ENCODE measurements at regions not wholly inside any gene's neighbourhood (a gene's known extent, or its start where the extent isn't known, plus 50 kb on each side); places are given as distances from the start of the nearest gene placed in this dataset.

DNA sequence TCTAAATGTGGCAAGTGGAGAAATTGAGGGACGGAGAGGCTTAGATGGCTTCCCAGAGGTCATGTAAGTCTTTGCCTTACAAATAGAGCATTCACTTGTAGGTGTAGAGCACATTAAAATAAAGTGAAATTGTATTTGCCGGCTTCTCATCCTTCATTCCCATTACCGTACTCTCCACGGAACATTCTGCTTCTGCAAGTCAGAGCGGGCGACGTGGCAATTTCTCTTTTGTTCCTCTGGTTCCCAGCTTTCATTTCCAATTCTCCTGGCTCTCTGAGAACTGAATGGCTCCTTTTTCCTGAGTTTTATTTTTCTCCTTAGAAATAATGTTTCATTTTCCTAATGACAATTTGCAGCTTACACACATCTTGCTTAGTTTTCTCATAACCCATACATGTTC is 51.3 kb upstream of the PFKP start:
- no peak for DNase-seq (ENCODE audit: low read depth, low spot score)
- H3K9ac ChIP-seq (ENCODE audit: insufficient read length, low read depth), result no peak overlapping the region
- H3K4me3 ChIP-seq (ENCODE audit: insufficient read length, low read depth), result no peak overlapping the region
- no peaks in the 10 kb centered on the region for H3K27me3 ChIP-seq (ENCODE audit: insufficient read depth, insufficient read length)
- H3K36me3 ChIP-seq (ENCODE audit: insufficient read depth, insufficient read length, low read length), result no peaks in the 10 kb centered on the region
- H3K9me3 ChIP-seq (ENCODE audit: insufficient read depth, low read length), result no peaks in the 10 kb centered on the region
- no peaks in the 10 kb centered on the region for H3K4me1 ChIP-seq (ENCODE audit: insufficient read depth, insufficient read length)
- no peak for TF ChIP-seq SUZ12 (IDR thresholded peaks at IDR 0.05; ENCODE audit: extremely low read depth, insufficient read depth, insufficient read length)
- no peak for TF ChIP-seq ZNF274 (IDR thresholded peaks at IDR 0.05; ENCODE audit: low read depth, low read length)
- TF ChIP-seq YY1 (IDR thresholded peaks at IDR 0.05; ENCODE audit: insufficient read depth, insufficient read length), result no peak

GRCh38 chr10:3014968-3015367 is 52.4 kb upstream of the PFKP start:
- H3K9me3 ChIP-seq (ENCODE audit: insufficient read depth, low read length), result no peaks in the 10 kb centered on the region
- no peak overlapping the region for H3K4me3 ChIP-seq (ENCODE audit: insufficient read length, low read depth)
- no peak for DNase-seq (ENCODE audit: low read depth, low spot score)
- no peak for TF ChIP-seq YY1 (IDR thresholded peaks at IDR 0.05; ENCODE audit: insufficient read depth, insufficient read length)
- H3K27me3 ChIP-seq (ENCODE audit: insufficient read depth, insufficient read length), result no peaks in the 10 kb centered on the region
- no peaks in the 10 kb centered on the region for H3K36me3 ChIP-seq (ENCODE audit: insufficient read depth, insufficient read length, low read length)
- H3K4me1 ChIP-seq (ENCODE audit: insufficient read depth, insufficient read length), result no peaks in the 10 kb centered on the region
- no peak overlapping the region for H3K9ac ChIP-seq (ENCODE audit: insufficient read length, low read depth)

DNA sequence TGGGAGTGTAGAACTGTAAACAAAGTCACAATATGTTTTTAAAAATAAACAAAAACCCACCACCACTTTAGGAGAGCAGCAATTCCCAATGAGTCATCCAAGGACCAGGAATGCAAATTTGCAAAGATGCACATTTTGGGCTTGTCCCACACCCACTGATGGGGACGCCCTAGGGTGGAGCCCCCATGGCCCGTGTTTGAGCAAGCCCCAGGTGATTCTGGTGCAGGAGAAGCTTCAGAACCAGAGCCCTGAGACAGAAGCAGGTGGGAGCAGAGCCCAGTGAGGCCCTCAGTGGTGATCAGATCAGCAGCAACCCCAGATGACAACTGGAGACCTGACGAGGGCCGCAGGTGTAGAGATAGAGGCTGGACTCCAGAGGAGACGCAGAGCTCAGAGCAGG is 55.1 kb upstream of the PFKP start:
- DNase-seq (ENCODE audit: low read depth, low spot score), result no peak
- Histone ChIP-seq H3K27me3 (ENCODE audit: insufficient read depth, insufficient read length) (no peaks in the 10 kb centered on the region), H3K4me3 (ENCODE audit: insufficient read length, low read depth) (no peak overlapping the region), H3K4me1 (ENCODE audit: insufficient read depth, insufficient read length) (no peaks in the 10 kb centered on the region), H3K36me3 (ENCODE audit: insufficient read depth, insufficient read length, low read length) (no peaks in the 10 kb centered on the region), H3K9me3 (ENCODE audit: insufficient read depth, low read length) (no peaks in the 10 kb centered on the region), H3K9ac (ENCODE audit: insufficient read length, low read depth) (no peak overlapping the region)
- no peak for TF ChIP-seq YY1 (IDR thresholded peaks at IDR 0.05; ENCODE audit: insufficient read depth, insufficient read length)
- TF ChIP-seq ZNF274 (IDR thresholded peaks at IDR 0.05; ENCODE audit: low read depth, low read length), result no peak
- no peak for TF ChIP-seq SUZ12 (IDR thresholded peaks at IDR 0.05; ENCODE audit: extremely low read depth, insufficient read depth, insufficient read length)

DNA sequence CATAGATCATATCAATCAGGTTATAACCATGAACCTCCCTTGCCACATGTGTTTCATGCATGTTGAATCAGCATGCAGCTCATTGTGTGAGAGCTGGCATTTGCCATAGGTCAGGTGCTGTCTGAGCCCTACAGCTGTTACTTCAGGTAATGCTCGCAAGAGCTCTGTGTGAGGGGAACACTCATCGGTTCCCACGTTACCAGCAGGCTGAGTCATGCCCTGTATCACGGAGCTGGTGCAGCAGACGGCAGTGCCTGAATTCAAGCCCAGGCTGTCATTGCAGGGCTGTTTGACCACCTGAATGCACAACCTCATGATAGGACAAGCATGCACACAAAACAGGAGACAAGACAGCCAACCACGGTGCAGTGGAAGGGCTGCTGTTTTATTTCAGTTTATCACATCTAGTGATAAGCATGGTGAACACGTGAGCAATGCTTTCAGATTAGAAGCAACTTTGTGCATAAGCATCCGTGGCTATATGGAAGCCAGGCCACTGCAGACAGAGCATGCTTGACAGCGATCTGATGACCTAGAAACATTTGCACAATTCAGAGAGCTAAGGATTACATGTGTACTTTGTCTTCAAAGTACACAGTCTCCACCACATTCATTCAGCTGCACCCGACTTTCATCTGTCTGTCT is 56.4 kb upstream of the PFKP start:
- Histone ChIP-seq H3K4me3 (ENCODE audit: insufficient read length, low read depth) (no peak overlapping the region), H3K36me3 (ENCODE audit: insufficient read depth, insufficient read length, low read length) (no peaks in the 10 kb centered on the region), H3K9me3 (ENCODE audit: insufficient read depth, low read length) (no peaks in the 10 kb centered on the region), H3K4me1 (ENCODE audit: insufficient read depth, insufficient read length) (no peaks in the 10 kb centered on the region), H3K9ac (ENCODE audit: insufficient read length, low read depth) (no peak overlapping the region), H3K27me3 (ENCODE audit: insufficient read depth, insufficient read length) (no peaks in the 10 kb centered on the region)
- DNase-seq (ENCODE audit: low read depth, low spot score), result no peak
- TF ChIP-seq ZNF274 (IDR thresholded peaks at IDR 0.05; ENCODE audit: low read depth, low read length), result no peak
- TF ChIP-seq SUZ12 (IDR thresholded peaks at IDR 0.05; ENCODE audit: extremely low read depth, insufficient read depth, insufficient read length), result no peak
- TF ChIP-seq YY1 (IDR thresholded peaks at IDR 0.05; ENCODE audit: insufficient read depth, insufficient read length), result no peak

DNA sequence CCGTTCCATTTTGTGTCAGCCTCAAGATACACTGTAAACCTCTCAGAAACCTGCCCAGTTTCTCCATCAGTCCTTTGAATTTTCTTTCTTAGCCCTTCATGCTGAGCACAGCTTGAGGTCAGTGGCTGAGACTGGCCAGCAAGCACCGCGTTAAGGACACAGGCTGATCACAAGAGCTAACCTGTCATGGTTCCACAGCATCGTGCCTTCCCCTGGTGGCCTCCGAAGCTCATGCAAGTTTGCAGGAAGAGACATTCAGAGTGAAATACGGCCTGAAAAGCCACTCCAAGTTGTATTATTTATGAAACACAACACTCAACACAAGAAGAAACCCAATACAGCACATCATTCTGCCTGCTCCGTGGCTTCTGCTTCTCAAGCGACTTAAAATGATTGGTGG is 57.0 kb upstream of the PFKP start:
- H3K9ac ChIP-seq (ENCODE audit: insufficient read length, low read depth), result no peak overlapping the region
- no peak for DNase-seq (ENCODE audit: low read depth, low spot score)
- H3K9me3 ChIP-seq (ENCODE audit: insufficient read depth, low read length), result no peaks in the 10 kb centered on the region
- no peaks in the 10 kb centered on the region for H3K36me3 ChIP-seq (ENCODE audit: insufficient read depth, insufficient read length, low read length)
- TF ChIP-seq YY1 (IDR thresholded peaks at IDR 0.05; ENCODE audit: insufficient read depth, insufficient read length) (no peak), ZNF274 (IDR thresholded peaks at IDR 0.05; ENCODE audit: low read depth, low read length) (no peak), SUZ12 (IDR thresholded peaks at IDR 0.05; ENCODE audit: extremely low read depth, insufficient read depth, insufficient read length) (no peak)
- H3K4me1 ChIP-seq (ENCODE audit: insufficient read depth, insufficient read length), result no peaks in the 10 kb centered on the region
- H3K27me3 ChIP-seq (ENCODE audit: insufficient read depth, insufficient read length), result no peaks in the 10 kb centered on the region
- H3K4me3 ChIP-seq (ENCODE audit: insufficient read length, low read depth), result no peak overlapping the region

DNA sequence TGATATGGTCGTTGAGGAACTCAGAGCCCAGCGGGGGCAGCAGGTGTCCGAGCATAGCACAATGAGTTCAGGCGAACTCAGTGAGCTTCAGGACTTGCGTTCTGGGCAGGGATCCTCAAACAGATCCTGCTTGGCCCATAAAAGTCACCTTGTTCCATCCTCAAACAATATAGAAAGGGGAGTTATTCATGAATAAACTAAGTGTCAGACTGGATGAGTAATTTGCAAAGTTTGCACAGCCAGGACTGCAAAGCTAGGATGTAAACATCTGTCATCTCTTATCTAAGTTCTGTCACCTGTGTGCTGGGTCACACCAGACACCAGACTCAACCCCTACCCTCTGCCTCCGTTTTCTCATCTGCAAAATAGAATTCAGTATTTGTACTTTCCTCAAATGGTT is 58.0 kb upstream of the PFKP start:
- no peak for DNase-seq (ENCODE audit: low read depth, low spot score)
- TF ChIP-seq ZNF274 (IDR thresholded peaks at IDR 0.05; ENCODE audit: low read depth, low read length), result no peak
- no peak for TF ChIP-seq SUZ12 (IDR thresholded peaks at IDR 0.05; ENCODE audit: extremely low read depth, insufficient read depth, insufficient read length)
- no peak for TF ChIP-seq YY1 (IDR thresholded peaks at IDR 0.05; ENCODE audit: insufficient read depth, insufficient read length)
- Histone ChIP-seq H3K4me3 (ENCODE audit: insufficient read length, low read depth) (no peak overlapping the region), H3K27me3 (ENCODE audit: insufficient read depth, insufficient read length) (no peaks in the 10 kb centered on the region), H3K9ac (ENCODE audit: insufficient read length, low read depth) (no peak overlapping the region), H3K9me3 (ENCODE audit: insufficient read depth, low read length) (no peaks in the 10 kb centered on the region), H3K36me3 (ENCODE audit: insufficient read depth, insufficient read length, low read length) (no peaks in the 10 kb centered on the region), H3K4me1 (ENCODE audit: insufficient read depth, insufficient read length) (no peaks in the 10 kb centered on the region)

DNA sequence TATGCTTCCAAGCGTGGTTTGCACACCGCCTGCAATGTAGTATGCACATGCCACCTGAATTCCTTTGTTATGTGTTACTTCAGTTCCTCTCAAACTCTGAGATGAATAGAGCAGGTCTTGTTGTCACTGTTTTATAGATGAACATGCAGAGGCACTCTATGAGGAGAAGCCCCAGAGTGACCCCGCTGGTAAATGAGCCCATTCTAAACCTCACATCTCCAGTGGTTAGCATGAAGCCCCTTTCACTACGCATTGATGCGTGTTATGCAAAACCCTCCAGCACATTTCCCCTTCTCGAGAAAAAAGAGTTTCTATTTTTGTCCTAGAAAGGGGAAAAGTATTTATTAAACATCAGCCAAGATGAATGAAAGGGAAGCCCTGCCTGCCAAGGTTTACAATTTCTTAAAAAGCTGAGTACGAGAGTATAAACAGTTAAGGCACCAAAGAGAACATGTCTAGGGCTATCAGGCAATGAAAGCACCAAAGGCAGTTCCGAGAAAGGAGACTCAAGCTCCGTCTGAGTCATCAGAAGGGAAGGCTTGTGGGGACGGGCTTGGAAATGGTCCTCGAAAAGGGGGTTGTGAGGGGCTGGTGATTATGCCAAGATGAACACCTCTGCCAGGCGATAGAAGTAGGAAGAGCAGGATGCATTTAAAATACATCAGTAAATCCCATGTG is 58.7 kb upstream of the PFKP start:
- no peaks in the 10 kb centered on the region for H3K27me3 ChIP-seq (ENCODE audit: insufficient read depth, insufficient read length)
- no peak overlapping the region for H3K9ac ChIP-seq (ENCODE audit: insufficient read length, low read depth)
- no peak for DNase-seq (ENCODE audit: low read depth, low spot score)
- no peak overlapping the region for H3K4me3 ChIP-seq (ENCODE audit: insufficient read length, low read depth)
- no peaks in the 10 kb centered on the region for H3K36me3 ChIP-seq (ENCODE audit: insufficient read depth, insufficient read length, low read length)
- no peaks in the 10 kb centered on the region for H3K9me3 ChIP-seq (ENCODE audit: insufficient read depth, low read length)
- no peak for TF ChIP-seq SUZ12 (IDR thresholded peaks at IDR 0.05; ENCODE audit: extremely low read depth, insufficient read depth, insufficient read length)
- TF ChIP-seq YY1 (IDR thresholded peaks at IDR 0.05; ENCODE audit: insufficient read depth, insufficient read length), result no peak
- TF ChIP-seq ZNF274 (IDR thresholded peaks at IDR 0.05; ENCODE audit: low read depth, low read length), result no peak
- H3K4me1 ChIP-seq (ENCODE audit: insufficient read depth, insufficient read length), result no peaks in the 10 kb centered on the region

All from NT2/D1 (cell line).